Spleen (tissue), 7 donors: ENCODE measurements at regions not wholly inside any gene's neighbourhood (a gene's known extent, or its start where the extent isn't known, plus 50 kb on each side); places are given as distances from the start of the nearest gene placed in this dataset.

ENCODE experiments used
- POLR2A ChIP-seq, 3 donors: fragments of 450-650 bp; IDR thresholded peaks; one replicate each; pipeline ENCODE4 v1.5.1; 2017; ENCODE audit warnings: antibody characterized with exemption in 3 of 3, mild to moderate bottlenecking in 1 of 3
- POLR2AphosphoS5 ChIP-seq, 3 donors: sonication (generic); formaldehyde crosslinking; IDR thresholded peaks; one replicate each; pipeline ENCODE4 v1.5.1; 2017; ENCODE audit warnings: antibody characterized with exemption in 3 of 3
- TF ChIP-seq, protein P1 (sequence below), 11 experiments: fragments of 200-600 bp in 7 of 11; fragments of 450-650 bp in 4 of 11; sonication (generic) in 4 of 11; IDR thresholded peaks in 8 of 11; conservative IDR thresholded peaks in 3 of 11; 1 replicate in 7 of 11; 2 replicates in 4 of 11; pipeline versions ENCODE4 v1.4.0 to v1.8.0; 2016 to 2021; ENCODE audit warnings: antibody characterized with exemption in 11 of 11, inconsistent platforms in 4 of 11, mild to moderate bottlenecking in 1 of 11
- donor health status: DM: no; HTN: no; CAD: no; lungs with moderate emphysema.
- donor health status: DM: no; HTN: no; CAD: no.
- donor health status: DM: no; HTN: no; CAD: no.

DNA sequence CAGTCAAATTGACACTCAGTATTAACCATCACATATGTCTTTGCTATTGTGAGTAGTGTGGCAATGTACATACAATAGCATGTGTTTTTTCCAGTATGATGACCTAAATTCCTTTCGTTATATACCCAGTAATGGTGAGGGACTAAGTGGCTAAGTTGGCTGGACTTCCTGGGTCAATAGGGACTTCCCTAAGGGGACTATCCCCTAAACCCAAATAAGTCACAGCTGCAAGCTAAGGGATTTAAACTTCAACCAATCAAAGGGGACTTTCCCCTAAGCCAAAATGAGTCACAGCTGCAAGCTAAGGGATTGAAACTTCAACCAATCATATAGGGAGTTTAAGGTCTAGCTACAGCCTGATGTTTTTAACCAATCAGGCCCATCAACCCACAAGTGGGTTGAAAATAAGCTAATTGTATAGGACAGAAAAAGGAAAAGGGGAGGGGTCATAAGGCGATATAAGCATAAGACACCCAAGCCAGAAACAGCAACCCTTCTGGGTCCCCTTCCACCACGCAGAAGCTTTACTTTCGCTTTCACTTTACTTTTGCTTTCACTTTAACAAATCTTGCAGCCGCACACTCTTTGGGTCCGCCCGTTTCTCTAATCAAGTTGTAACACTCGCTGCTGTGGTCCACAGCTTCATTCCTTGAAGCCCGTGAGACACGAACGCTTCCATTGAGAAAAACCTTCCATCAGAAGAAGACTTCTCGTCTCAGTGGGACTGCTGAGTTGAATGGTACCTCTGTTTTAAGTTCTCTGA is 404.4 kb downstream of the FLRT2 start:
- TF ChIP-seq POLR2A (IDR thresholded peaks at IDR 0.05): no peak
- TF ChIP-seq, protein P1, sequence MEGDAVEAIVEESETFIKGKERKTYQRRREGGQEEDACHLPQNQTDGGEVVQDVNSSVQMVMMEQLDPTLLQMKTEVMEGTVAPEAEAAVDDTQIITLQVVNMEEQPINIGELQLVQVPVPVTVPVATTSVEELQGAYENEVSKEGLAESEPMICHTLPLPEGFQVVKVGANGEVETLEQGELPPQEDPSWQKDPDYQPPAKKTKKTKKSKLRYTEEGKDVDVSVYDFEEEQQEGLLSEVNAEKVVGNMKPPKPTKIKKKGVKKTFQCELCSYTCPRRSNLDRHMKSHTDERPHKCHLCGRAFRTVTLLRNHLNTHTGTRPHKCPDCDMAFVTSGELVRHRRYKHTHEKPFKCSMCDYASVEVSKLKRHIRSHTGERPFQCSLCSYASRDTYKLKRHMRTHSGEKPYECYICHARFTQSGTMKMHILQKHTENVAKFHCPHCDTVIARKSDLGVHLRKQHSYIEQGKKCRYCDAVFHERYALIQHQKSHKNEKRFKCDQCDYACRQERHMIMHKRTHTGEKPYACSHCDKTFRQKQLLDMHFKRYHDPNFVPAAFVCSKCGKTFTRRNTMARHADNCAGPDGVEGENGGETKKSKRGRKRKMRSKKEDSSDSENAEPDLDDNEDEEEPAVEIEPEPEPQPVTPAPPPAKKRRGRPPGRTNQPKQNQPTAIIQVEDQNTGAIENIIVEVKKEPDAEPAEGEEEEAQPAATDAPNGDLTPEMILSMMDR (IDR thresholded peaks at IDR 0.05 in 8 of 11, conservative IDR thresholded peaks at IDR 0.05 in 3 of 11): no peak
- TF ChIP-seq POLR2AphosphoS5 (IDR thresholded peaks at IDR 0.05): peak in 1 of 3 donors; percentile 57
